ENCODE measurements at regions not wholly inside any gene's neighbourhood (a gene's known extent, or its start where the extent isn't known, plus 50 kb on each side); places are given as distances from the start of the nearest gene placed in this dataset.
"Not testable (repeated sequence)": the region's sequence is repeated elsewhere in the genome, so short reads cannot be mapped to it uniquely, and the experiment has no call there.

DNA sequence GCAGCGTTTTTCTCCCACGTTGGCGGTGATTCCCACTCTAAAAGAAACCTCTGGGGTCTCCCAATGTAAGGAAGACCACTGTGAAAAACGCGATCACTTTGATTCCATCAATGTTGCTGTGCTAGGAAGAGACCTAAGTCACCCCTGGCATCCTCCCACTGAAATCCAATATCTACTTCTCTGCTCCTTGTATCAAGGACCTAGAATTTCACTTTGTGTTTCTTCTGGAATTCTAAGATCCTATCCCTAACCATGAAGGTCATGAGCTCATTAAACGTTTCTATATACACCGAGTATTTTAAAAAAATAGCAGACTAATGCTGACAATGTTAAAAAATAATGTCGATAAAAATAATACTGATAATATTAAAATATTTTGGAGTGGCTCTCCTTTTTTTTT lies 118.8 kb upstream of the MYO10 start:
- Mint-ChIP-seq H3K27me3 (ENCODE audit: unreplicated experiment) (peaks cover 2% of the 10 kb centered on the region), H3K9me3 (ENCODE audit: unreplicated experiment) (peaks cover 5% of the 10 kb centered on the region), H3K4me1 (ENCODE audit: low read depth, unreplicated experiment) (no peaks in the 10 kb centered on the region), H3K27ac (ENCODE audit: unreplicated experiment) (no peak overlapping the region), H3K36me3 (ENCODE audit: unreplicated experiment) (peaks cover 4% of the 10 kb centered on the region), H3K4me3 (ENCODE audit: unreplicated experiment) (no peak overlapping the region)
- DNase-seq = no peak
- TF ChIP-seq, protein P1, sequence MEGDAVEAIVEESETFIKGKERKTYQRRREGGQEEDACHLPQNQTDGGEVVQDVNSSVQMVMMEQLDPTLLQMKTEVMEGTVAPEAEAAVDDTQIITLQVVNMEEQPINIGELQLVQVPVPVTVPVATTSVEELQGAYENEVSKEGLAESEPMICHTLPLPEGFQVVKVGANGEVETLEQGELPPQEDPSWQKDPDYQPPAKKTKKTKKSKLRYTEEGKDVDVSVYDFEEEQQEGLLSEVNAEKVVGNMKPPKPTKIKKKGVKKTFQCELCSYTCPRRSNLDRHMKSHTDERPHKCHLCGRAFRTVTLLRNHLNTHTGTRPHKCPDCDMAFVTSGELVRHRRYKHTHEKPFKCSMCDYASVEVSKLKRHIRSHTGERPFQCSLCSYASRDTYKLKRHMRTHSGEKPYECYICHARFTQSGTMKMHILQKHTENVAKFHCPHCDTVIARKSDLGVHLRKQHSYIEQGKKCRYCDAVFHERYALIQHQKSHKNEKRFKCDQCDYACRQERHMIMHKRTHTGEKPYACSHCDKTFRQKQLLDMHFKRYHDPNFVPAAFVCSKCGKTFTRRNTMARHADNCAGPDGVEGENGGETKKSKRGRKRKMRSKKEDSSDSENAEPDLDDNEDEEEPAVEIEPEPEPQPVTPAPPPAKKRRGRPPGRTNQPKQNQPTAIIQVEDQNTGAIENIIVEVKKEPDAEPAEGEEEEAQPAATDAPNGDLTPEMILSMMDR (IDR thresholded peaks at IDR 0.05; ENCODE audit: partially characterized antibody, unreplicated experiment) = no peak

DNA sequence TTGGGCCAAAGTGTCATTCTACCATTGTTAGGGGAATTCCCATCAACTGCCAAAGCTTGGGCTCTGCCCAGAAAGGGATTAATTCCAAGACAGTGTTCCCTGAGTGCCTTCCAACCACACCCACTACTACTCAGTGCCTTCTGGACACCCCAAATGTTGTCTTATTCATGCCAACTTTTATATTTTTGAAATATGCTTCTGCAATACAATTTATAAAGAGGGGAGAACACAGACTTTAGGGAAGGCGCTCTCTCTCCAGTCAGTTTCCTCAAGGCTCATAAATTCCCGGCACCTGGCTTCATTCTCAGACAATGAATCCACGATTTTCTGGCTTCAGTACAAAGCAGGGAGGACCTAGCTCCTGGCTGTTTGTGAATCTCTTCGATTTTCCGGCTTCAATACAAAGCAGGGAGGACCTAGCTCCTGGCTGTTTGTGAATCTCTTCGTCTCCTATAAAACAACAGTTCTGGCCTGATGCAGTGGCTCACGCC lies 120.1 kb upstream of the MYO10 start:
- H3K9me3 Mint-ChIP-seq (ENCODE audit: unreplicated experiment) = peaks cover 5% of the 10 kb centered on the region
- H3K27ac Mint-ChIP-seq (ENCODE audit: unreplicated experiment) = no peak overlapping the region
- no peak for DNase-seq
- no peak overlapping the region for H3K4me3 Mint-ChIP-seq (ENCODE audit: unreplicated experiment)
- peaks cover 2% of the 10 kb centered on the region for H3K27me3 Mint-ChIP-seq (ENCODE audit: unreplicated experiment)
- peaks cover 4% of the 10 kb centered on the region for H3K36me3 Mint-ChIP-seq (ENCODE audit: unreplicated experiment)
- TF ChIP-seq, protein P1 (IDR thresholded peaks at IDR 0.05; ENCODE audit: partially characterized antibody, unreplicated experiment) = no peak
- H3K4me1 Mint-ChIP-seq (ENCODE audit: low read depth, unreplicated experiment) = no peaks in the 10 kb centered on the region

DNA sequence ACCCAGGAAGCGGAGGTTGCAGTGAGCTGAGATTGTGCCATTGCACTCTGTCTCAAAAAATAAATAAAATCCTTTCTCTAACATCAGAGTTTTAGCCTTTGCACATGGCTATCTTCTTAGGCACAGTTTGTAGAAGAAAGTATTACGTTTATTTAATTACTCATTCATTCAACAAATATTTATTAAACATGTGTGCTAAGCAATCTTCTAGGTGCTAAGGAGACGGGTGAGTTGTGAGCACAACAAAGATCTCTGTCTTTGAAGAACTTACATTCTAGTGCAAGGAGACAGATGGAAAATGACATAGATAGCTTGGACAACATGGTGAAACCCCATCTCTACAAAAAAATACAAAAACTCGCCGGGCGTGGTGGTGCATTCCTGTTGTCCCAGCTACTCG lies 122.3 kb upstream of the MYO10 start:
- DNase-seq = no peak
- peaks cover 2% of the 10 kb centered on the region for H3K27me3 Mint-ChIP-seq (ENCODE audit: unreplicated experiment)
- peaks cover 5% of the 10 kb centered on the region for H3K9me3 Mint-ChIP-seq (ENCODE audit: unreplicated experiment)
- TF ChIP-seq, protein P1 (IDR thresholded peaks at IDR 0.05; ENCODE audit: partially characterized antibody, unreplicated experiment) = no peak
- no peak overlapping the region for H3K27ac Mint-ChIP-seq (ENCODE audit: unreplicated experiment)
- no peaks in the 10 kb centered on the region for H3K4me1 Mint-ChIP-seq (ENCODE audit: low read depth, unreplicated experiment)
- peaks cover 4% of the 10 kb centered on the region for H3K36me3 Mint-ChIP-seq (ENCODE audit: unreplicated experiment)
- H3K4me3 Mint-ChIP-seq (ENCODE audit: unreplicated experiment) = no peak overlapping the region

DNA sequence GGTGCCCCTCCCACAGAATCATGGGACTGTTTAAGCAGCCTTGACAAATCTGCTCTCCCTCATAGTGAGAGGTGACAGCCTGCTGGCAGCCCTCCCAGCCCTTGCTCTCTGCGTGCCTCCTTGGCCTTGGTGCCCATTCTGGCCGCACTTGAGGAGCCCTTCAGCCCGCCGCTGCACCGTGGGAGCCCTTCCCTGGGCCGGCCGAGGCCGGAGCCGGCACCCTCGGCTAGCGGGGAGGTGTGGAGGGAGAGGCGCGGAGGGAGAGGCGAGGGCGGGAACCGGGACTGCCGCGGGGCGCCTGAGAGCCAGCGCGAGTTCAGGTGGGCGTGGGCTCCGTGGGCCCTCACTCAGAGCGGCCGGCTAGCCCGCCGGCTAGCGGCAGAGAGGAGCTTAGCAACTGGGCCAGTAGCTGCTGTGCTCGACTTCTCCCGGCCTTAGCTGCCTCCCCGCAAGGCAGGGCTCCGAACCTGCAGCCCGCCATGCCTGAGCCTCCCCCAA lies 125.9 kb upstream of the MYO10 start:
- H3K27ac Mint-ChIP-seq (ENCODE audit: unreplicated experiment) = no peak overlapping the region
- H3K36me3 Mint-ChIP-seq (ENCODE audit: unreplicated experiment) = peaks cover 4% of the 10 kb centered on the region
- TF ChIP-seq, protein P1 (IDR thresholded peaks at IDR 0.05; ENCODE audit: partially characterized antibody, unreplicated experiment) = no peak
- peaks cover 2% of the 10 kb centered on the region for H3K27me3 Mint-ChIP-seq (ENCODE audit: unreplicated experiment)
- H3K4me3 Mint-ChIP-seq (ENCODE audit: unreplicated experiment) = no peak overlapping the region
- peaks cover 3% of the 10 kb centered on the region for H3K9me3 Mint-ChIP-seq (ENCODE audit: unreplicated experiment)
- H3K4me1 Mint-ChIP-seq (ENCODE audit: low read depth, unreplicated experiment) = no peaks in the 10 kb centered on the region
- no peak for DNase-seq

DNA sequence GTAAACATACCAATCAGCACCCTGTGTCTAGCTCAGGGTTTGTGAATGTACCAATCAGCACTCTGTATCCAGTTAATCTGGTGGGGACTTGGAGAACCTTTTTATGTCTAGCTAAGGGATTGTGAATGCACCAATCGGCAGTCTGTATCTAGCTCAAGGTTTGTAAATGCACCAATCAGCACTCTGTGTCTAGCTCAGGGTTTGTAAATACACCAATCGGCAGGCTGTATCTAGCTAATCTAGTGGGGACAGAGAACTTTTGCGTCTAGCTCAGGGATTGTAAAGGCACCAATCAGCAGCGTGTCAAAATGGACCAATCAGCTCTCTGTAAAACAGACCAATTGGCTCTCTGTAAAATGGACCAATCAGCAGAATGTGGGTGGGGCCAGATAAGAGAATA lies 126.7 kb upstream of the MYO10 start:
- not testable (repeated sequence) for H3K4me1 Mint-ChIP-seq (ENCODE audit: low read depth, unreplicated experiment); H3K27me3 Mint-ChIP-seq (ENCODE audit: unreplicated experiment); H3K4me3 Mint-ChIP-seq (ENCODE audit: unreplicated experiment); H3K36me3 Mint-ChIP-seq (ENCODE audit: unreplicated experiment); DNase-seq; H3K9me3 Mint-ChIP-seq (ENCODE audit: unreplicated experiment); H3K27ac Mint-ChIP-seq (ENCODE audit: unreplicated experiment)

Measured in glutamatergic neuron (in vitro differentiated cells).